Activated CD4-positive, CD25-positive, alpha-beta regulatory T cell (primary cell): ENCODE measurements at regions not wholly inside any gene's neighbourhood (a gene's known extent, or its start where the extent isn't known, plus 50 kb on each side); places are given as distances from the start of the nearest gene placed in this dataset.
"Not testable (repeated sequence)": the region's sequence is repeated elsewhere in the genome, so short reads cannot be mapped to it uniquely, and the experiment has no call there.

Experiments used
- DNase-seq, 4 experiments: peaks; one replicate each; lab custom pipeline; 2025; lab: John Stamatoyannopoulos, UW

DNA sequence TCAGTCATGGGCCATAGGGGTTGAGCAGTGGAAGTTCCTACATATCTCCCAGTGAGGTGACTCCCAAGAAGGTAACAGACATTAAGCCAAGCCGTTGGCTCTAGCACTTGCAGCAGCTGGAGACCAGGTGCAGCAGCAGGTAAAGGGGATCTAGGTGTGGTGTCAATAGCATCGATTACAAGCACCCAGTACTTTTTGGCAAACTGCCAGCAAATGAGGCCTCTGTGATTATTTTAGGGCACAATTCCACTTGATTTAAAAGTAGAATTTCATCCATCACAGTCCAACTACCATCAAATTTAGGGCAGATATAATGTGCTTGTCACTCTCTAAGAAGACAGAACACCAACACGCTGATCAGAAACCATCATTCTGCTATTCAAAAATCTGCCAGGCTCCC lies 224.1 kb upstream of the EGLN3 start:
- DNase-seq = no peak

DNA sequence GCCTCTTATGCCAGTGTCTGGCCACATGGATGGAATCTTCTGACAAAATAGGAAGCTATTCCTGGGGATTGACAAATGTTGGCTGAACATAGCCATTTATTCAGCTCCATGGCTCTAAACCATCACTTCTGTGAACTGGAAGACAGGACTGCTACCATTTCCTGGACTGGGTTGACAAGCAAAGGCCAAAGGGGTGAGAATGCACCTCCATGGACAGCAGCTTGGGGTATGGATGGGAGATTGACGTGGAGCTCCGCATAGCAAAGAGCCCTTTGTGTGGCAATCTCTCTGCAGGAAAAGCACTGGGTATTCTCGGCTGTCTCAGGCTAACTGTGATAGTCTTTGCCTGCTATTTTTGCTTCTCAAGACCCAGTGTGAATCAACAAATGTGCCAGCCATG lies 223.0 kb upstream of the EGLN3 start:
- DNase-seq = no peak

GRCh38 chr14:34172550-34173368 lies 221.9 kb upstream of the EGLN3 start:
- DNase-seq = no peak

GRCh38 chr14:34172173-34172451 lies 221.2 kb upstream of the EGLN3 start:
- DNase-seq = no peak

- no peak for DNase-seq
Measured at GRCh38 chr14:34171431-34172172, 220.7 kb upstream of the EGLN3 start.

- DNase-seq = no peak
Measured at GRCh38 chr14:34170882-34171281, 220.0 kb upstream of the EGLN3 start.

GRCh38 chr14:34169561-34169960 lies 218.7 kb upstream of the EGLN3 start:
- DNase-seq = no peak

DNA sequence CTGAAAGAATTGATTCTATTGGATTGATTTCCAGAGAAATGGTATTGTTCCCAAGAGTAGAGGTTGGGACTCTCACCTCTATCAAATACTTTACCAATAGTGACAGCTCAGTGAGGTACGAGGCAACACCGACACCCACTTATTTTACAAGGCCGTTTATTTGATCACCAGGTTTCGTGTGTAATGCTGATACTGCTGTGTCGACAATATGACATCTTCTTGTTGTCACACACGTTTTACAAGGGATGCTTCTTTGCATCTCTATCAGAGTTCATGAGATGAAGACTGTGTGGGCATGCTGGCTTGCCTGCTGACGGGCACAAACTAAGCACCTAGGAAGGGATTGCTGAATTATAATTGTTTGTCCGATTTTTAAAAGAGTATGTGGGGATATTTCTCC lies 217.8 kb upstream of the EGLN3 start:
- DNase-seq = no peak

DNA sequence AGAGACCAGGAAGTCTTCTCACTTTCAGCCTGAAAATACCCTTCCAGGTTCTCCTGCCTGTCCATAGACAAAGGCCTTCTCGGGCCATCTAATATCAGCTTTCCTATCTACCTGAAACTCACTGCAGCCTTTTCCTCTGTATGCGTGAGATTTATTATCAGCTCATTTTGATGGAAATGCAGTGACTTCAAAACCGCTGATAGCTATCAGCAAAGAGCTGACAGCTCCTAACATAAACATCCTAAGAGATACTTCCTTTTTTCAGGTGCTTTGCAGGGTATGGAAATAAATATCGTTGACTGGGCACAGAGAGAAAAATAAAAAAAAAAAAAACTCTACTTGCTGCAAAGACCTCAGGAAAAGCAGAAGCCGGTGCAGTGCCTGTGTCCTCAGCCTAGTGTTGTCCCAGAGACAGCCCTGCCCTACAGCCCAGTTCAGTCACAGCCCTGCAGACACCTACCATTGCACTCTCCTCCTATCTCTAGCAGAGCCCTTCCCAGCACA lies 215.0 kb upstream of the EGLN3 start:
- no peak for DNase-seq

DNA sequence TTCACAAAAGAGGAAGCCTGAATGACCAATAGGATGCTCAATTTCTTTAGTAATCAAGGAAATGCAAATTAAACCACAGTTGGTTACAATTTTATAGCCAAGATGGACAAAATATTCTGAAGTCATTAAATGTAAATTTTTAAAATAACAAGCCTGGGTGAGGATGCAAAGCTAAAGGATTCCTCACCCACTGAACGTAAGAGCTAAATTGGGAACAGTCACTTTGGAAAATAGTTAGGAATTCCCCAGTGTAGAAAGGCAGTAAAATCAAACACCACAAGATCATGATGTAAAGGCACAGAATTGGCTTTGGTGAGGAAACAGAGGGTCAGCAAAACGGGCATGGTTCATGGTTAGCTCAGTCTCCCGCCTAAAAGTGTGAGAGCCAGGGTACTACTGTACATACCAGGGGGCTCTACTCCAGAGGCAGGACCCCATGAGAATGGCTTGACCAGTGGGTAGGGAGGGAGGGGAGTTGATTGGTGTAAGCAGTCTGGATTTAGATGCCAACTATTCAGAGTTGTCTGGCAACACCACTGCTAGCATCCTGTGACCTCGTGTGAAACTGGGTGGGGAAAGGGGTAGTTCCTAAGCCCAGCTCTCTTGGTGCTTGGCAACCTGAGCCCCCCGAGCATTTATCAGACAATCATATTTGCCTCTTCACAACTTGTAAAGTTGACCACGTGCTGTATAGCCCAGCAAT lies 213.4 kb upstream of the EGLN3 start:
- DNase-seq = no peak

DNA sequence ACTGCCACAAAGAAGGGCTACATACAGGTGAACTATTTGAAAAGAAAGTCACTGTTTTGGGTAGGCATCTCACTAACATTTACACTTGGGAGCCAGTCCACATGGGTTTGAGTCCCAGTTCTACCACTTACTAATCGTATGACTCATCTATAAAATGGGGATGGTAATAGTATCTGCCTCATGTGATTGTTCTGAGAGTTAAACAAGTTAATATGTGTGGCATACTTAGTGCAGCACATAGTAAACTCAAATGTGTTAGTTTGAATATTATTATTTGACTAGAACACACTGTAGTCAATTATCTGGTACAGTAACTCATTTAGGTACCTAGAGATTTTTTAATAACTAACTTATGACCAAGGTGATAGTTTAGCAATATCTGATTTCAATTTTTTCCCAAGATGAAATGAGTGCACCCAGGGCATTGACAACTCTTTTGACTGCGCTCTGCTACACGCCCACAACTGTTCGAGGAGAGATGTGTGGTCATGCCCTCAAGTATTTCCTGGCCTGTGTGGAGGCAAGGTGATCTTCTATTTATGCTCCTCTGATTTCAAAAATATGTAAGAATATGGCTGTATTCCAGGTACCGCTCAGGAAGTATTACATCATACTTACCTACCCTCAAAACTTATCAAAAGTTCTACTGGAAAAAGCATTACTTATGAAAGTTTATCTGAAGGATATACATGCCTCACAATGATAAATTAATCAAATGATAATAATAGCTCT lies 210.6 kb upstream of the EGLN3 start:
- DNase-seq = no peak

DNA sequence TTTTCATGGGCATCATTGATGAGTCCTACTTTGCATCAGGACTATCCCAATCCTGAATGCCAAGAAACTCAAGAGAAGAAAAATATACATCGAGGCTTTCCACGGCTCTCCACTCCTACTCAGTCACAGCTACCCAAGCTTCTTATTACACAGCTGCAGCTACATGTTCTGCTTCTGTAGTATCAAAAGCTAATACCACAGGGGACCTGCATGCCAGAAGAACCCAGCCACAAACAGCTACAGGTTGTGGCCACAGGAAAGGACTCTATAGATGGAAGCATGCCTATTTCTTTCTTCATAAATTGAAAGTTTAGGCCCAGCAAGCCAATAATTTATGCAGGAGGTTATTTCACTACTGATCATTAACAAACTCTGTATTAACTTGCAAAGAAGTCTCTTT lies 209.7 kb upstream of the EGLN3 start:
- DNase-seq = no peak

DNA sequence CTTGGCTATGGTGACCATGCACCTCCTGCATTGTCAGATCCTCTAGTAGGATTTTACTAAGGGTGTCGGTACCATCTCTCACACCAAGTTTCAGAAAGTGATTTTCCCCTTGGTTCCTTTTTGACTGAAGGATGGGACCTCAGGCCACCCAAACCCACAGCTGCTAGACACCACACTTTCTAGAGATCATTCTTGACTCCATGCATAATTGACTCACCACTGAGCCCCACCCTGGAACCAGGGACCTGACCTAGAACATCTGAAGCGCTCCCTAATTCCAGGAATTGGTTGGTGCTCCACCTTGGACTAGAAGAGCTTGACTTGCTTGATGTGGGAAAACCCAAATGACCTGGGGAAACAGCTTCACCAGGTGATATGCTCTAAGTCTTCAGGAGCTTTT lies 206.8 kb upstream of the EGLN3 start:
- no peak for DNase-seq

DNA sequence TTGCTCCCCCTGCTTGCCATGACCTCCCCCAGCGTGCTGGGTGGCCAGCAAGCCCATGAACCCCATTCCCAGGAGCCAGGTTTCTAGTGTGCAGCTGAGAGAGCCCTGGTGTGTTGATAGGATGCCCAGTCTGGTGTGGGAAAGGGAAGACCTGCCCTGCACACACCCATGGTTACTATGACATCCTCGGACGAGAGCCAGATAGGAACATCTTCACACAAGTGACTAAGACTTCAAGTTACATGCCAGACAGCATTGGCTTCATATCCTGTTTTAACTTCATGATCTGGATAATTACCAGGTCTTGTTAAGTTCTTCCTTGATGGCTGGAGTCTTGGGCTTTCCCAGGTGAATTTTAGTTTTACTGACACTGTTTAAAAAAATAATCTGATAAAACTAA lies 196.6 kb upstream of the EGLN3 start:
- DNase-seq = no peak

GRCh38 chr14:34140127-34140526 lies 189.3 kb upstream of the EGLN3 start:
- DNase-seq = not testable (repeated sequence)

DNA sequence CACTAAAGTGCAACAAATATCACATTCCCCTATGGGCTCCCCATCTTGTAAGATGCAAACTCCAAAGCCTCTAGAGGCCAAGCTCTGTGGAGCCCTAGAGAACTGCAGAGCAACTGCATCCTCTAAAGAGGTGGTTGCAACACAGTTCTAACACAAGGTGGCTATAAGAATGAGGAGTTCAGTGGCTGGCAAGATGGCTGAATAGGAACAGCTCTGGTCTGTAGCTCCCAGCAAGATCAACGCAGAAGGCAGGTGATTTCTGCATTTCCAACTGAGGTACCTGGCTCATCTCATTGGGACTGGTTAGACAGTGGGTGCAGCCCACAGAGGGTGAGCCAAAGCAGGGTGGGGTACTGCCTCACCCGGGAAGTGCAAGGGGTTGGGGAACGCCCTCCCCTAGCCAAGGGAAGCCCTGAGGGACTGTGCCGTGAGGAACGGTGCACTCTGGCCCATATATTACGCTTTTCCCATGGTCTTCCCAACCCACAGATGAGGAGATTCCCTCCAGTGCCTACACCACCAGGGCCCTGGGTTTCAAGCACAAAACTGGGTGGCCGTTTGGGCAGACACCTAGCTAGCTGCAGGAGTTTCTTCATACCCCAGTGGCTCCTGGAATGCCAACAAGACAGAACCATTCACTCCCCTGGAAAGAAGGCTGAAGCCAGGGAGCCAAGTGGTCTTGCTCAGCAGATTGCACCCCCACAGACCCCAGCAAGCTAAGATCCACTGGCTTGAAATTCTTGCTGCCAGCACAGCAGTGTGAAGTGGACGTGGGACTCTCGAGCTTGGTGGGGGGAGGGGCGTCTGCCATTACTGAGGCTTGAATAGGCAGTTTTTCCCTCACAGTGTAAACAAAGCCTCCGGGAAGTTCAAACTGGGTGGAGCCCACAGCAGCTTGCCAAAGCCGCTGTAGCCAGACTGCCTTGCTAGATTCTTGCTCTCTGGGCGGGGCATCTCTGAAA lies 188.6 kb upstream of the EGLN3 start:
- DNase-seq = not testable (repeated sequence)

DNA sequence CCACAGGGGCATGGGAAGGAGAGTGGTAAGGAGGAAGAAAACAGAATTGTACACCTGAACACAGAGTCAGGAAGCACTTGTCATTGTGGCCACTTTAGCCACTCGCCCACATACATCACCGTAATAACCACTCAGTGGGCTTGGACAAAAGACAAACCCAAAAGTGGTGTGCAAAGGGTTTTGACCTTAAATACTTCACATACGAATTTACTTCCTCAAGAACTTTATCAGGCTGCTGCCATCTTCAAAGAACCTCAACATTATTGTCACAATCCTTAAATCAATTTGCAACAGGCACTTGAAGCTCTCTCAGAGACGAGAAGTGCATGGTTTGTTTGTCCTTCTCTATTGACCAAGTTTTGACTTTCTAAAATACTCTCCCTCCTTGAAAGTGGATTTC lies 187.3 kb upstream of the EGLN3 start:
- DNase-seq = no peak

- no peak for DNase-seq
Measured at GRCh38 chr14:34137001-34137745, 186.3 kb upstream of the EGLN3 start.

GRCh38 chr14:34135492-34135891 lies 184.6 kb upstream of the EGLN3 start:
- DNase-seq = no peak

DNA sequence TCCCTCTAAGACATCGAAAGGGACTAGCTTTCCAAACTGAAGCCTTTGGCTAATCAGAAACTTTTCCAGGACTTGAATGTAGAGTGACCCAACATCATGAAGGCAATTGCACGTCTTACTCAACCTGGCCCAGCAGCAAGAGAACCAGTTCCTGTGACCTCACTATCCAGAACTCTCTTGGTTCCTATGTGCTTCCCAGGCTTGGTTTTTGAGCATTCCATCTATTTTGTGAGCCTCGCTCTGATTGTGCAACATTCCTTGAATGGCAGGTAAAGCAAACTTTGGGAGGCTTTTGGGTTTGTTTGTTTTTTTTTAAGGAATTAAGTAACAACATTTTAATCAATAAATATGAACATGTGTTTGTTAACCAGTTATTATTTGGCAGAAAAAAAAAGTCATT lies 183.6 kb upstream of the EGLN3 start:
- DNase-seq = no peak
